Fibroblast of skin of right biceps (primary cell): ENCODE measurements at regions not wholly inside any gene's neighbourhood (a gene's known extent, or its start where the extent isn't known, plus 50 kb on each side); places are given as distances from the start of the nearest gene placed in this dataset.
"Not testable (repeated sequence)": the region's sequence is repeated elsewhere in the genome, so short reads cannot be mapped to it uniquely, and the experiment has no call there.

Source experiments
- DNase-seq: peaks from one replicate; pipeline ENCODE4 v3.0.0-alpha.2; 2013

- DNase-seq: peak; percentile 68
Observed at GRCh38 chr1:55894521-55894920, 679.4 kb upstream of the USP24 start.

- peak; percentile 56 for DNase-seq
Observed at GRCh38 chr1:55893155-55893554, 678.0 kb upstream of the USP24 start.

GRCh38 chr1:55888685-55889317 lies 673.6 kb upstream of the USP24 start:
- DNase-seq: no peak

- no peak for DNase-seq
Observed at GRCh38 chr1:55886856-55887712, 671.9 kb upstream of the USP24 start.

- DNase-seq: no peak
Observed at GRCh38 chr1:55885619-55886018, 670.5 kb upstream of the USP24 start.

- DNase-seq: no peak
Observed at GRCh38 chr1:55882931-55883330, 667.8 kb upstream of the USP24 start.

GRCh38 chr1:55879346-55879745 lies 664.2 kb upstream of the USP24 start:
- no peak for DNase-seq

GRCh38 chr1:55877437-55878232 lies 662.5 kb upstream of the USP24 start:
- peak; percentile 19 for DNase-seq

- no peak for DNase-seq
Observed at GRCh38 chr1:55876276-55877060, 661.3 kb upstream of the USP24 start.

GRCh38 chr1:55870106-55870505 lies 654.9 kb upstream of the USP24 start:
- peak; percentile 94 for DNase-seq

- DNase-seq: peak; percentile 82
Observed at GRCh38 chr1:55869065-55869464, 653.9 kb upstream of the USP24 start.

GRCh38 chr1:55868026-55868425 lies 652.9 kb upstream of the USP24 start:
- DNase-seq: peak; percentile 56

- DNase-seq: peak; percentile 19
Observed at GRCh38 chr1:55867304-55867843, 652.2 kb upstream of the USP24 start.

GRCh38 chr1:55865778-55866177 lies 650.6 kb upstream of the USP24 start:
- not testable (repeated sequence) for DNase-seq

GRCh38 chr1:55864251-55864650 lies 649.1 kb upstream of the USP24 start:
- DNase-seq: no peak

GRCh38 chr1:55861676-55862340 lies 646.6 kb upstream of the USP24 start:
- DNase-seq: no peak

GRCh38 chr1:55860798-55861519 lies 645.8 kb upstream of the USP24 start:
- peak; percentile 47 for DNase-seq

- DNase-seq: no peak
Observed at GRCh38 chr1:55860326-55860725, 645.2 kb upstream of the USP24 start.

- DNase-seq: peak; percentile 74
Observed at GRCh38 chr1:55854911-55855310, 639.7 kb upstream of the USP24 start.

- peak; percentile 58 for DNase-seq
Observed at GRCh38 chr1:55848906-55849305, 633.7 kb upstream of the USP24 start.

GRCh38 chr1:55846051-55846450 lies 630.9 kb upstream of the USP24 start:
- DNase-seq: no peak
